ENCODE measurements at regions not wholly inside any gene's neighbourhood (a gene's known extent, or its start where the extent isn't known, plus 50 kb on each side); places are given as distances from the start of the nearest gene placed in this dataset.
"Not testable (repeated sequence)": the region's sequence is repeated elsewhere in the genome, so short reads cannot be mapped to it uniquely, and the experiment has no call there.

DNA sequence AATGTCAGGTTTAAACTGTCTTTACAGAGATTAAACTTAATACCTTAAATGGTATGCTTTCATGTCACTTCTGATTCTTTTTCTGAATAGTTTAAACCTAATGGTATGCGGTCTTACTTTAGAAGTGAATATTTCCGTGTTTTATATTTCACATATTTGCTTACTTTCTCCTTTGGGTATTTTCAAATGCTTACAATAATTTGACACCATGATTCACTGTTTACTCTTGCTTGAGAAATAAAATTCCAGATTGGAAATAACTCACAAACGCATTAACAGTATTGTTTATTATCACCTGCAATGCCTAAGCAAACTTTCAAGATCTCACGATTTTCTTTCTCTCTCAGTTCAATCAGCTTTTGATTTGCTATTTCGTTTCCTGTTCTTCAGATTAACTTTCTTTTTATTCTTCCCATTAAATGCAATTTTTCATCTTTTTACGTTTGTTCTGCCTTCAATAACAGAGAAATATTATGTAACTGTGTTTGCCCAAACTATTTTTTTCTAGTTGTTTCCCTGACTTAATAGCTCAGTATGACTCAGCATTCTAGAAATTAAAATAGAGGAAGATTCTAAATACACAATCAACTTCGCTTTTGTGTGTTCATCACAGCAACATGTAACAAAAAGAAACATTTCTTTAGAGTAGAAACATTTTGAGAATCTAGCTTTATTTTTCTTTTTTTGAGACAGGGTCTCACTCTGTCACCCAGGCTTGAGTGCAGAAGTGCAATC lies 955.5 kb upstream of the PRKX start:
- H3K36me3 Mint-ChIP-seq (ENCODE audit: low read depth): no peaks in the 10 kb centered on the region
- no peak overlapping the region for H3K4me3 Mint-ChIP-seq
- H3K27me3 Mint-ChIP-seq: no peaks in the 10 kb centered on the region
- intact Hi-C loops (cut with micrococcal nuclease): no loop called here
- no peaks in the 10 kb centered on the region for H3K9me3 Mint-ChIP-seq
- H3K27ac Mint-ChIP-seq: no peak overlapping the region
- H3K4me1 Mint-ChIP-seq (ENCODE audit: low read depth): peaks cover 5% of the 10 kb centered on the region

DNA sequence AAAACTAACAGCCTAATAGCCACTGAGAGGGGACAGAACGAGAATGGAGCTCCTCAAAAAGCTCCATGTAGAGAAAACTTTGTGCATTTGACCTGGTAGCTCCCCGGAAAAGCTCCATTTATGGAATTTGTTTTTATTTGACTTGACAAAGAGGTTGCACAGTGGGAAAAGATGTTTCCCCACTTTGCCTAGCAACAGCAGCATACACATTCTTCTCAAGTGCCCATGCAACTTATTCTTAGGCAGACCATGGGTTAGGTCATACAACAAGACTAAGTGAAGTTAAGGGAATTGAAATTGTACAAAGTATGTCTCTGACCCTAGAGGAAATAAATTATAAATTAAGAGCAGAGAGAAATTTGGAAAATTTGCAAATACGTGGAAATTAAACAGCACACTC lies 949.6 kb upstream of the PRKX start:
- no peaks in the 10 kb centered on the region for H3K27me3 Mint-ChIP-seq
- intact Hi-C loops (cut with micrococcal nuclease): no loop called here
- H3K9me3 Mint-ChIP-seq: no peaks in the 10 kb centered on the region
- no peak overlapping the region for H3K4me3 Mint-ChIP-seq
- no peaks in the 10 kb centered on the region for H3K36me3 Mint-ChIP-seq (ENCODE audit: low read depth)
- no peak overlapping the region for H3K27ac Mint-ChIP-seq
- H3K4me1 Mint-ChIP-seq (ENCODE audit: low read depth): no peaks in the 10 kb centered on the region

DNA sequence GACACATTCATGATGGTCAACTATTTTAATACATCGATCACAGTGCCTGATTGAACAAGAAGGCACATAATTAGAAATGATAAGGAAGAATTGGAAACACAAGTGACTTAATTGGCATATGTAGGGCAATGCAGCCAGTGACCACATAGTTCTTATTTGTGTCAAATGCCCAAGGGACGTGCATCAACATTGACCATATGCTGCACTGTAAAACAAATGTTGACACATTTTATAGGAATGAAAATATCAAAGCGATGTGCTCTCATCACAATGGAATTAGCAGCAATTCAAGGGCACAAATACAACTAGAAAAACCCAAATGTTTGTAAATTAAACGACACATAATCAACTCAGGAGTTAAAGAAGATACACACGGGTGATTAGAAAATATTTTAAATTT lies 948.3 kb upstream of the PRKX start:
- intact Hi-C loops (cut with micrococcal nuclease): no loop called here
- no peaks in the 10 kb centered on the region for H3K36me3 Mint-ChIP-seq (ENCODE audit: low read depth)
- no peaks in the 10 kb centered on the region for H3K9me3 Mint-ChIP-seq
- H3K27ac Mint-ChIP-seq: no peak overlapping the region
- H3K4me1 Mint-ChIP-seq (ENCODE audit: low read depth): no peaks in the 10 kb centered on the region
- H3K27me3 Mint-ChIP-seq: no peaks in the 10 kb centered on the region
- no peak overlapping the region for H3K4me3 Mint-ChIP-seq

DNA sequence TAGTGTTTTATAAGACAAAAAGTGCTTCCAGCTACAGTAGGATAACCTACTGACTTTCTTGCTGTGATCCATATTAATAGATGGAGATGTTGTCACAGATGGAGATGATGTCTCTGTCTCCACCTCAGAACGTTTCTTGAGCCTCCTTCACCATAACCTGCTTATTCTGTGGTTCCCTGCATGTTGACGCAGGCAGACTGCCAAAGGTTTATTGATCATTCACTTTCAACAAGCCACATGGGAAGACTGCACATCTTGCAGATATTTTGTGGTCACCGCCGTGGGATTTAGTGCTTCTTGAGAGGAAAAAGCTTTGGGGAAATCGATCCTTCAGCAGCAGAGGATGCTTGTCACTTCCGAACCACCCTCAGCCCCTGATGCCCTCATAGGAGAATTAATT lies 943.0 kb upstream of the PRKX start:
- Mint-ChIP-seq H3K4me3 (no peak overlapping the region), H3K27ac (no peak overlapping the region), H3K27me3 (no peaks in the 10 kb centered on the region), H3K4me1 (ENCODE audit: low read depth) (no peaks in the 10 kb centered on the region), H3K36me3 (ENCODE audit: low read depth) (no peaks in the 10 kb centered on the region), H3K9me3 (peaks cover 9% of the 10 kb centered on the region)
- intact Hi-C loops (cut with micrococcal nuclease): no loop called here

DNA sequence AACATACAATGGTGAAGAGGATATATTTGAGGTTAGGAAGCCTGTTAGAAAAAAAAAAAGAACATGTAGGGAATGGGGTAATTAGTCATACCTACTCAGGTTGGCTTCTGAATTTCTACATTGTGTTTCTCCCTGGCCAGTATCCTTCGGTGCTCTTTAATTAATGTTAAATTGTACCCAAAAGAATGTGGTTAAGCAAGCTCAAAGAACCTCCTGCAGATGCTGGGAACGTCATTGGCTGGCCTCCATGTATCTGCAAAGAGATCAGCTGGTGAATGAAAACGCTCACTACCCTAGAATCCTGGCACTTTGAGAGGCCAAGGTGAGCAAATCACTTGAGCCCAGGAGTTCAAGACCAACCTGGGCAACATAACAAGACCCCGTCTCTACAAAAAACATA lies 942.3 kb upstream of the PRKX start:
- no peaks in the 10 kb centered on the region for H3K4me1 Mint-ChIP-seq (ENCODE audit: low read depth)
- no peak overlapping the region for H3K27ac Mint-ChIP-seq
- no peak overlapping the region for H3K4me3 Mint-ChIP-seq
- no peaks in the 10 kb centered on the region for H3K27me3 Mint-ChIP-seq
- H3K9me3 Mint-ChIP-seq: peaks cover 9% of the 10 kb centered on the region
- intact Hi-C loops (cut with micrococcal nuclease): no loop called here
- no peaks in the 10 kb centered on the region for H3K36me3 Mint-ChIP-seq (ENCODE audit: low read depth)

DNA sequence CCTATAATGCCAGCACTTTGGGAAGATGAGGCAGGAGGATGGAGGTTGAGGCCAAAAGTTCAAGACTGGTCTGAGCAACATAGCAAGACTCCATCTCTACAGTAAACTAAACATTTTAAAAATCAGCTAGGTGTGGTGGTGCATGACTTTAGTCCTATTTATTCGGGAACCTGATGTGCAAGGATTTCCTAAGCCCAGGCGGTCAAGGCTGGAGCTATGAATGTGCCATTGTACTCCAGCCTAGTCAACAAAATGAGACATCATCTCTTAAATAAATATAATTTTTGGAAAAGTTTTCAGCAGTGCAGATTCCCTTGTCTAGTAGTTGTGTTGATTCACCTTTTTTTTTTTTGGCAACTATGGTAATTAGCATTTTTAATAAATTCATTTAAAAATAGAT lies 928.7 kb upstream of the PRKX start:
- intact Hi-C loops (cut with micrococcal nuclease): no loop called here
- no peak overlapping the region for H3K4me3 Mint-ChIP-seq
- H3K36me3 Mint-ChIP-seq (ENCODE audit: low read depth): no peaks in the 10 kb centered on the region
- H3K27me3 Mint-ChIP-seq: no peaks in the 10 kb centered on the region
- H3K27ac Mint-ChIP-seq: no peak overlapping the region
- H3K4me1 Mint-ChIP-seq (ENCODE audit: low read depth): no peaks in the 10 kb centered on the region
- H3K9me3 Mint-ChIP-seq: no peaks in the 10 kb centered on the region

DNA sequence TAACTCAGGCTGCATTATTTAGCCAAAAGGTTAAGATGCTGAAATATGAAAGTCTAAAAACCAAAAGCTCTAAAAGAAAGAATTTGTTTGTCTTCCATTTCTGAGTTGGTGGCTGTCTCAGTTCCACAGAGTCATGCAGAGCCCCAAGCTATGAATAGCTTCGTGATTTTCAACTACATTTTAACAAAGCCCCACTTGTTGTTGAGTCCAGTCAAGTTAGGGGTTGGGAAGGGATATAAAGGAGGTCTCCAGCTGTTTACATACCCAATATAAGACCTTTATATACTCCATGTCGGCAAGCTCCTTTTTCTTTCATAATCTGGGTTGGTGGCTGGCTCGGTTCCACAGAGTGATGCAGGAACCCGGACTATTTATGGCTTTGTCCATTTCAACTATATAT lies 924.6 kb upstream of the PRKX start:
- intact Hi-C loops (cut with micrococcal nuclease): no loop called here
- H3K27me3 Mint-ChIP-seq: no peaks in the 10 kb centered on the region
- H3K9me3 Mint-ChIP-seq: no peaks in the 10 kb centered on the region
- H3K36me3 Mint-ChIP-seq (ENCODE audit: low read depth): no peaks in the 10 kb centered on the region
- no peak overlapping the region for H3K4me3 Mint-ChIP-seq
- no peaks in the 10 kb centered on the region for H3K4me1 Mint-ChIP-seq (ENCODE audit: low read depth)
- H3K27ac Mint-ChIP-seq: no peak overlapping the region

DNA sequence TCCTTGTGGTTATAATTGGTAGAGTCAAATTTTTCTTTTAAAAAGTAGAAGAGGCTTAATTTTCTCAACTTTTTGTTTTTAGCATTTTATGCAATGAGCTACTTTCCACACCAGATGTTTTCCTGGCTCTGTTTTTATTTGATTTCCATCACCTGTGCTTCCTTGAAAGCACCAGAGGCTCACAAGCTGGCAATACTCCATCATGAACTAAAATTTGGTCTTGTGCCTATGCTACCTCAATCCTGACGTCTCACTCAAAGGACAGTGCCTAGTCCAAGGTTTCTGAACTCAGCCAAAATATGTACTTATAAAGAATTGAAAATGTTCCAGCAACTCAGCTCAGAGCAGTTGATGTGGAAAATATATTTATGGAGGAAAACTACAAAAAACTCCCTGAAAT lies 914.0 kb upstream of the PRKX start:
- no peaks in the 10 kb centered on the region for H3K36me3 Mint-ChIP-seq (ENCODE audit: low read depth)
- intact Hi-C loops (cut with micrococcal nuclease): no loop called here
- H3K9me3 Mint-ChIP-seq: peaks cover 9% of the 10 kb centered on the region
- H3K4me1 Mint-ChIP-seq (ENCODE audit: low read depth): no peaks in the 10 kb centered on the region
- no peaks in the 10 kb centered on the region for H3K27me3 Mint-ChIP-seq
- H3K4me3 Mint-ChIP-seq: no peak overlapping the region
- H3K27ac Mint-ChIP-seq: no peak overlapping the region

DNA sequence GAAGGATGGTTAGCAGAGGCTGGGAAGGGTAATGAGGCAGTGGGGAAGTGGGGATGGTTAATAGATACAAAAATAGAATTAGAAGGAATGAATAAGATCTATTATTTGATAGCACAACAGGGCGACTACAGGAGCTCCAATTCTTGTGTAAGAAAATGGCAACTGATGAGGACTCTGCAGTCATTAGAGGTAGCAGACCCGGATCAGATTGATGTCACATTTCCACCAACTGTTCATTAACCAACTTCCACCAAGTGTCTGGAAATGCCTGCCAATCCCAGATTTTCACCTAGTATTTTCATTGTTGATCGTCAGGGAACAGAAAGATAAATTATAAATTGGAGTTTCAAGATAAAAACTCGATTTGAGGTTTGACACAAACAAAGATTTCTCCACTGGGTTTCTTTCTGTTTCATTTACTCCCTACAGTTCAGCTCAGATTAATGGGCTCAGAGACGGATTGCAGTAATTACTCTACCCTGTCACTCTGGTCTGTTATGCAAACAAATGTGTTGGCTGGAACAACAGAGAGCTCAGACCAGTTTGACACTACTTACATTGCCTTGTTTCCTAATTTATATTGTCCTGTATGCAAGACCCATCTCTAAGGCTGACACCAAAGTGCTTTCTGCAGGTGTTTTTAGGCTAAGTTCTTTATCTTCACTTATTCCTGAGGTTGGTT lies 909.2 kb upstream of the PRKX start:
- Mint-ChIP-seq H3K4me1 (ENCODE audit: low read depth) (no peaks in the 10 kb centered on the region), H3K9me3 (peaks cover 12% of the 10 kb centered on the region), H3K4me3 (no peak overlapping the region), H3K27ac (no peak overlapping the region), H3K27me3 (no peaks in the 10 kb centered on the region), H3K36me3 (ENCODE audit: low read depth) (no peaks in the 10 kb centered on the region)
- intact Hi-C loops (cut with micrococcal nuclease): no loop called here

DNA sequence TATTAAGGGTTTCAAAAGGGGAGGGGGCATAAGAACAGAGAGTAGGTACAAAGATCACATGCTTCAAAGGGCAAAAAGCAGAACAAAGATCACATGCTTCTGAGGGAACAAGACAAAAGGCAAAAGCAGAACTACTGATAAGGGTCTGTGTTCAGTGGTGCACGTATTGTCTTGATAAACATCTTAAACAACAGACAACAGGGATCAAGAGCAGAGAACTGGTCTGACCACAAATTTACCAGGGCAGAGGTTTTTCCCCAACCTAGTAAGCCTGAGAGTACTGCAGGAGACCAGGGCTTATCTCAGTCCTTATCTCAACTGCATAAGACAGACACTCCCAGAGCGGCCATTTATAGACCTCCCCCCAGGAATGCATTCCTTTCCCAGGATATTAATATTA lies 900.2 kb upstream of the PRKX start:
- H3K4me3 Mint-ChIP-seq; H3K36me3 Mint-ChIP-seq (ENCODE audit: low read depth); intact Hi-C loops (cut with micrococcal nuclease); H3K27me3 Mint-ChIP-seq; H3K27ac Mint-ChIP-seq; H3K4me1 Mint-ChIP-seq (ENCODE audit: low read depth): not testable (repeated sequence)
- peaks cover 22% of the 10 kb centered on the region for H3K9me3 Mint-ChIP-seq

DNA sequence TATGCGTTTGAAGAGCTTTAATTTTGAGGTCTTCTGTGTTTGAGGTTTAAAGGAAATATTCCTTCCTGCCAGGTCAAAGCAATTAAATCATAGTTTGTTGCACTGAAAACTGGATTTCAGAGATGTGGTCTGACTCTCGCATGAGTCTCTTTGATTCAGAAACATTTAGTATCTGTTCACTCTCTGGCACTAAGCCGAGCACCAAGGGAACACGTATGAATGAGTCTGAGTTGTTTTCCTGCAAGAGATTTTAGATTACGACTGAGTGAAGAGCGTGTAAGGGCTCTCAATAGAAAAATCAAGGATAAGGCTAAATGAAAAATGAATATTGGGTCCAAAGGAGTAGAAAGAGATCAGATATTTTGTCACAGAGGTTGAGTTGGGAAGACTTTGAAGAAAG lies 875.4 kb upstream of the PRKX start:
- no peak overlapping the region for H3K27ac Mint-ChIP-seq
- no peaks in the 10 kb centered on the region for H3K27me3 Mint-ChIP-seq
- intact Hi-C loops (cut with micrococcal nuclease): no loop called here
- H3K36me3 Mint-ChIP-seq (ENCODE audit: low read depth): no peaks in the 10 kb centered on the region
- H3K9me3 Mint-ChIP-seq: peaks cover 8% of the 10 kb centered on the region
- no peak overlapping the region for H3K4me3 Mint-ChIP-seq
- H3K4me1 Mint-ChIP-seq (ENCODE audit: low read depth): no peaks in the 10 kb centered on the region

DNA sequence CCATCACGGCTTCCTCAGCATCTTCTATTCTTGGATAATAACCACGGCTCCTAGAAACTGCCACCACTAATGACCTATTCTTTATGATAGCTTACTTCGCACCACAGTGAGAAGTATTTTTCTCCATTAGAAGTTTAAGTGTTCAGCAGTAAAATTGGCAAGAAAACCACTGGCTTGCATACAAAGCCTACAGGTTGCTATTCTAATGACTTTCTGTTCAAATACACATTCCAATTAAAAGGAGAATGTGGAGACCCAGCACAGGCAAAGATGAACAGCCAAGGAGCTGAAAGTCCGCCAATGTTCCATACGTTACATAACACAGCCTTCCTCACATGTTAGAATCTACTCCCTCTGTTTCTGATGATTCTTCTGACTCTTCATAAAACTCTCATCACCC lies 875.0 kb upstream of the PRKX start:
- Mint-ChIP-seq H3K27me3 (no peaks in the 10 kb centered on the region), H3K27ac (no peak overlapping the region), H3K4me3 (no peak overlapping the region), H3K36me3 (ENCODE audit: low read depth) (no peaks in the 10 kb centered on the region), H3K9me3 (peaks cover 8% of the 10 kb centered on the region), H3K4me1 (ENCODE audit: low read depth) (no peaks in the 10 kb centered on the region)
- intact Hi-C loops (cut with micrococcal nuclease): no loop called here

DNA sequence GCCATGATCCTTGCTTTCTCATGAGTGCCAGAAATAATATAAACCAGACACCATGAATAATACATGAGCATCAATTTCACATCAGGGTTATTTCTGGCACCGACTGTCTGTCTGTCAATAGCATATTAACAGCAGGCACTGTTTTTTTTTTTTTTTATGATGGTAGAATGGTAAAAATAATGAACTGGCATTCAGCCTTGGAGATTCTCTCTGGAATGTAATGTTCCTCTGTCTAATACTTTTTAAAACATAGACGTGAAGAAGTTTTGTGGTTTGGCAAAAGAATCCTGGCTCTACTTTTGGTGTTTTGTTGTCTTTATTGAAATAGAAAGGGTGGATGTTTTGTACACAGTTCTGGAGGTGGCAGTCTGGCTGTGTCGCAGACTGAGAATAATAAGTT lies 874.6 kb upstream of the PRKX start:
- Mint-ChIP-seq H3K4me1 (ENCODE audit: low read depth) (no peaks in the 10 kb centered on the region), H3K27me3 (no peaks in the 10 kb centered on the region), H3K9me3 (peaks cover 8% of the 10 kb centered on the region), H3K27ac (no peak overlapping the region), H3K4me3 (no peak overlapping the region), H3K36me3 (ENCODE audit: low read depth) (no peaks in the 10 kb centered on the region)
- intact Hi-C loops (cut with micrococcal nuclease): no loop called here

DNA sequence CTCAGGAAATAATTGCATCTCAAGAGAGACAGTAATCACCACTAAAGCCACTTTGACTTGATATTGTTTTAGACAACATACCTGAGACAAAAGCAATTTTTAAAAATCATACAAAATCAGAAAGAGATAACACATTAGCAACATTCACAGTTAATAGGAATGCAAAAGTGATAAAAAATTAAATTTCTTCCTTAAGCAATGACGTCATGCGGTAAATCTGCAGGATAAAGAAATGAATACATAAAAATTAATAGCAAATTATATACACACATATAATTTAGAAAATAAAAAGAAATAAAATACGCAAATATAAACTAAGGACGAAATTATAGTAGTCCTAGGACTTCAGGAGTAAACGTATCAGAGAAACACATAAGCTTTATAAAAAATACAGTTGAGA lies 866.5 kb upstream of the PRKX start:
- intact Hi-C loops (cut with micrococcal nuclease): no loop called here
- no peaks in the 10 kb centered on the region for H3K4me1 Mint-ChIP-seq (ENCODE audit: low read depth)
- H3K27me3 Mint-ChIP-seq: no peaks in the 10 kb centered on the region
- H3K27ac Mint-ChIP-seq: no peak overlapping the region
- H3K36me3 Mint-ChIP-seq (ENCODE audit: low read depth): no peaks in the 10 kb centered on the region
- H3K9me3 Mint-ChIP-seq: no peaks in the 10 kb centered on the region
- H3K4me3 Mint-ChIP-seq: no peak overlapping the region

DNA sequence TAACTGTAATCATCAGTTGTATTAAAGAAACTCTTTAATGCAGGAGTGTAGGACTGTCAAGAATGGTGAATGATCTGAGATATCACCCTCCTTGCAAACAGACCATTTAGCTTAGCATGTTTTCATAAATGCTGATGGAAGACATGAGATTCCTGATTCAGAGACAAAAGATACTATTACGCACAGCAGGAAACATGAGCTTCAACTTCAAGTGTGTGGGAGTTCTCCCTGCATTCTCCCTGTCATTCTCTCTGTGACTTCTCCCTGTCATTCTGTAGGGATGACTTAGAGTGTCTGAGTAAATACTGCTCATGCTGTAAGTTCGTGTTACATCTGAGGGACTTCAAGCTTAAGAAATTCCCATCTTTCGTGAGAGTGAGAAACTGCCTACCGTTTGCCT lies 866.0 kb upstream of the PRKX start:
- Mint-ChIP-seq H3K9me3 (no peaks in the 10 kb centered on the region), H3K4me3 (no peak overlapping the region), H3K27ac (no peak overlapping the region), H3K27me3 (no peaks in the 10 kb centered on the region), H3K4me1 (ENCODE audit: low read depth) (no peaks in the 10 kb centered on the region), H3K36me3 (ENCODE audit: low read depth) (no peaks in the 10 kb centered on the region)
- intact Hi-C loops (cut with micrococcal nuclease): no loop called here
